CD4-positive, CD25-positive, alpha-beta regulatory T cell (primary cell): ENCODE measurements at regions not wholly inside any gene's neighbourhood (a gene's known extent, or its start where the extent isn't known, plus 50 kb on each side); places are given as distances from the start of the nearest gene placed in this dataset.

Experiments
- ATAC-seq, 2 donors: fragments of 150-1000 bp; cut with Tn5 transposase; one replicate each; pipeline ENCODE4 v1.10.0; 2021; ENCODE audit warnings: low read depth in 2 of 2, moderate number of reproducible peaks in 2 of 2, moderate library complexity in 1 of 2
- DNase-seq, 3 donors: peaks; one replicate each; pipeline versions ENCODE4 v3.0.0 to v3.0.0-alpha.2; 2012 to 2022; ENCODE audit warnings: mixed read lengths in 1 of 3
- H3K27ac ChIP-seq: one replicate; pipeline ENCODE4 v1.7.0; 2013; ENCODE audit warnings: mild to moderate bottlenecking, low read length; ENCODE audit not compliant: insufficient read depth, poor library complexity, severe bottlenecking
- H3K27me3 ChIP-seq: one replicate; pipeline ENCODE4 v1.7.0; 2013; ENCODE audit warnings: low read length; ENCODE audit not compliant: control insufficient read depth, insufficient read depth
- H3K36me3 ChIP-seq: one replicate; pipeline ENCODE4 v1.7.0; 2013; ENCODE audit warnings: mild to moderate bottlenecking, low read length, moderate library complexity; ENCODE audit not compliant: control insufficient read depth, insufficient read depth
- H3K4me1 ChIP-seq: 2 replicates; pipeline ENCODE4 v1.7.0; 2013; ENCODE audit warnings: mild to moderate bottlenecking, low read length; ENCODE audit not compliant: insufficient read depth, control insufficient read depth, poor library complexity, severe bottlenecking
- H3K4me3 ChIP-seq: one replicate; pipeline ENCODE4 v1.7.0; 2013; ENCODE audit warnings: low read depth, mild to moderate bottlenecking, low read length, moderate library complexity
- H3K9me3 ChIP-seq, 2 experiments: 1 replicate in 1 of 2; 2 replicates in 1 of 2; pipeline ENCODE4 v1.7.0; 2013; ENCODE audit warnings: low read length in 2 of 2, mild to moderate bottlenecking in 1 of 2, moderate library complexity in 1 of 2; ENCODE audit not compliant: control insufficient read depth in 2 of 2
- H3K27ac Mint-ChIP-seq, 3 donors: one replicate each; pipeline ENCODE4 v1.8.0; 2020 to 2022; ENCODE audit warnings: mild to moderate bottlenecking in 3 of 3, mixed read lengths in 3 of 3, moderate library complexity in 2 of 3
- H3K27me3 Mint-ChIP-seq: one replicate; pipeline ENCODE4 v1.8.0; 2022; ENCODE audit warnings: mild to moderate bottlenecking, mixed read lengths
- H3K36me3 Mint-ChIP-seq: one replicate; pipeline ENCODE4 v1.8.0; 2020; ENCODE audit warnings: mixed read lengths
- H3K4me1 Mint-ChIP-seq, 4 donors: one replicate each; pipeline ENCODE4 v1.8.0; 2020 to 2022; ENCODE audit warnings: mixed read lengths in 4 of 4, mild to moderate bottlenecking in 1 of 4
- H3K4me3 Mint-ChIP-seq, 4 donors: one replicate each; pipeline ENCODE4 v1.8.0; 2020 to 2022; ENCODE audit warnings: mild to moderate bottlenecking in 4 of 4, mixed read lengths in 4 of 4, moderate library complexity in 3 of 4
- H3K9me3 Mint-ChIP-seq, 7 donors: one replicate each; pipeline ENCODE4 v1.8.0; 2020 to 2022; ENCODE audit warnings: mixed read lengths in 7 of 7, mild to moderate bottlenecking in 3 of 7, moderate library complexity in 2 of 7

- Histone ChIP-seq H3K9me3 (no peaks in the 10 kb centered on the region), H3K36me3 (no peaks in the 10 kb centered on the region), H3K4me1 (no peaks in the 10 kb centered on the region), H3K27ac (no peak overlapping the region), H3K4me3 (no peak overlapping the region), H3K27me3 (no peaks in the 10 kb centered on the region)
- DNase-seq (no peak), ATAC-seq (no peak)
- H3K4me3 Mint-ChIP-seq: no peak overlapping the region
- peaks cover 0 to 1% (median 0%) of the 10 kb centered on the region in 7 donors for H3K9me3 Mint-ChIP-seq
- no peaks in the 10 kb centered on the region for H3K4me1 Mint-ChIP-seq
- peaks cover 4% of the 10 kb centered on the region for H3K27me3 Mint-ChIP-seq
- H3K36me3 Mint-ChIP-seq: no peaks in the 10 kb centered on the region
- no peak overlapping the region for H3K27ac Mint-ChIP-seq
Measured at GRCh38 chr2:15791294-15791693, 149.1 kb upstream of the MYCN start.

GRCh38 chr2:15792331-15792730, 148.0 kb upstream of the MYCN start:
- H3K9me3 Mint-ChIP-seq: no peaks in the 10 kb centered on the region
- DNase-seq: no peak
- H3K4me3 Mint-ChIP-seq: no peak overlapping the region
- no peak overlapping the region for H3K27ac Mint-ChIP-seq
- H3K36me3 Mint-ChIP-seq: no peaks in the 10 kb centered on the region
- H3K27ac ChIP-seq: no peak overlapping the region
- H3K27me3 Mint-ChIP-seq: peaks cover 4% of the 10 kb centered on the region
- no peak overlapping the region for H3K4me3 ChIP-seq
- H3K4me1 ChIP-seq: no peaks in the 10 kb centered on the region
- no peak for ATAC-seq
- H3K36me3 ChIP-seq: no peaks in the 10 kb centered on the region
- H3K4me1 Mint-ChIP-seq: no peaks in the 10 kb centered on the region
- no peaks in the 10 kb centered on the region for H3K27me3 ChIP-seq
- H3K9me3 ChIP-seq: no peaks in the 10 kb centered on the region

GRCh38 chr2:15793078-15793913, 147.1 kb upstream of the MYCN start:
- Histone ChIP-seq H3K9me3 (no peaks in the 10 kb centered on the region), H3K27ac (no peak overlapping the region), H3K4me1 (no peaks in the 10 kb centered on the region), H3K36me3 (no peaks in the 10 kb centered on the region), H3K4me3 (no peak overlapping the region), H3K27me3 (no peaks in the 10 kb centered on the region)
- DNase-seq (no peak), ATAC-seq (no peak)
- Mint-ChIP-seq H3K36me3 (no peaks in the 10 kb centered on the region), H3K4me3 (no peak overlapping the region), H3K27ac (no peak overlapping the region), H3K9me3 (no peaks in the 10 kb centered on the region), H3K27me3 (no peaks in the 10 kb centered on the region), H3K4me1 (no peaks in the 10 kb centered on the region)

- Histone ChIP-seq H3K4me1 (no peaks in the 10 kb centered on the region), H3K9me3 (no peaks in the 10 kb centered on the region), H3K36me3 (no peaks in the 10 kb centered on the region), H3K27me3 (no peaks in the 10 kb centered on the region), H3K27ac (no peak overlapping the region), H3K4me3 (no peak overlapping the region)
- H3K36me3 Mint-ChIP-seq: no peaks in the 10 kb centered on the region
- H3K4me3 Mint-ChIP-seq: no peak overlapping the region
- H3K9me3 Mint-ChIP-seq: no peaks in the 10 kb centered on the region
- no peak for DNase-seq
- ATAC-seq: no peak
- H3K27ac Mint-ChIP-seq: no peak overlapping the region
- H3K4me1 Mint-ChIP-seq: no peaks in the 10 kb centered on the region
- no peaks in the 10 kb centered on the region for H3K27me3 Mint-ChIP-seq
Measured at GRCh38 chr2:15793978-15794377, 146.4 kb upstream of the MYCN start.

- H3K4me3 ChIP-seq: no peak overlapping the region
- Mint-ChIP-seq H3K27ac (no peak overlapping the region), H3K4me1 (no peaks in the 10 kb centered on the region), H3K36me3 (no peaks in the 10 kb centered on the region), H3K4me3 (no peak overlapping the region), H3K27me3 (no peaks in the 10 kb centered on the region), H3K9me3 (no peaks in the 10 kb centered on the region)
- no peaks in the 10 kb centered on the region for H3K36me3 ChIP-seq
- no peaks in the 10 kb centered on the region for H3K9me3 ChIP-seq
- H3K4me1 ChIP-seq: no peaks in the 10 kb centered on the region
- ATAC-seq (no peak), DNase-seq (no peak)
- no peak overlapping the region for H3K27ac ChIP-seq
- H3K27me3 ChIP-seq: no peaks in the 10 kb centered on the region
Measured at GRCh38 chr2:15794608-15795134, 145.7 kb upstream of the MYCN start.

- H3K4me1 ChIP-seq: no peaks in the 10 kb centered on the region
- H3K27me3 ChIP-seq: no peaks in the 10 kb centered on the region
- no peaks in the 10 kb centered on the region for H3K4me1 Mint-ChIP-seq
- H3K9me3 ChIP-seq: no peaks in the 10 kb centered on the region
- H3K9me3 Mint-ChIP-seq: no peaks in the 10 kb centered on the region
- no peak overlapping the region for H3K27ac ChIP-seq
- H3K27ac Mint-ChIP-seq: no peak overlapping the region
- H3K36me3 ChIP-seq: no peaks in the 10 kb centered on the region
- ATAC-seq: no peak
- no peak for DNase-seq
- H3K36me3 Mint-ChIP-seq: no peaks in the 10 kb centered on the region
- H3K27me3 Mint-ChIP-seq: no peaks in the 10 kb centered on the region
- no peak overlapping the region for H3K4me3 Mint-ChIP-seq
- H3K4me3 ChIP-seq: no peak overlapping the region
Measured at GRCh38 chr2:15795426-15795825, 144.9 kb upstream of the MYCN start.

- no peaks in the 10 kb centered on the region for H3K9me3 Mint-ChIP-seq
- no peak overlapping the region for H3K27ac ChIP-seq
- no peaks in the 10 kb centered on the region for H3K36me3 ChIP-seq
- H3K27me3 Mint-ChIP-seq: no peaks in the 10 kb centered on the region
- H3K27ac Mint-ChIP-seq: no peak overlapping the region
- H3K4me1 ChIP-seq: no peaks in the 10 kb centered on the region
- H3K4me3 Mint-ChIP-seq: no peak overlapping the region
- no peak for DNase-seq
- no peak overlapping the region for H3K4me3 ChIP-seq
- H3K27me3 ChIP-seq: no peaks in the 10 kb centered on the region
- H3K36me3 Mint-ChIP-seq: no peaks in the 10 kb centered on the region
- H3K4me1 Mint-ChIP-seq: no peaks in the 10 kb centered on the region
- no peaks in the 10 kb centered on the region for H3K9me3 ChIP-seq
- no peak for ATAC-seq
Measured at GRCh38 chr2:15796167-15796942, 144.0 kb upstream of the MYCN start.
